ENCODE measurements at regions not wholly inside any gene's neighbourhood (a gene's known extent, or its start where the extent isn't known, plus 50 kb on each side); places are given as distances from the start of the nearest gene placed in this dataset.

- Histone ChIP-seq H4K20me1 (ENCODE audit: low read length) (no peaks in the 10 kb centered on the region), H3K9ac (ENCODE audit: low read length) (peak overlapping the region; percentile 96), H3K27me3 (ENCODE audit: low read length) (no peaks in the 10 kb centered on the region), H3K4me3 (ENCODE audit: low read length) (peak overlapping the region; percentile 79), H3K4me1 (ENCODE audit: insufficient read depth, low read length) (peaks cover 41% of the 10 kb centered on the region), H3K9me3 (ENCODE audit: low read length) (no peaks in the 10 kb centered on the region), H3K36me3 (ENCODE audit: low read depth, low read length) (no peaks in the 10 kb centered on the region), H3F3A (ENCODE audit: low read length, unreplicated experiment) (no peaks in the 10 kb centered on the region), H3K4me2 (ENCODE audit: low read length) (peak overlapping the region; percentile 97), H3K27ac (ENCODE audit: low read length) (peak overlapping the region; percentile 86), H3K79me2 (ENCODE audit: low read length) (peaks cover 53% of the 10 kb centered on the region), H2AFZ (ENCODE audit: low read length) (no peak overlapping the region), H3K9me2 (replicated peaks; ENCODE audit: low read length) (no peaks in the 10 kb centered on the region)
- ATAC-seq (peak; percentile 46), DNase-seq (peak; percentile 87)
- ChIA-PET CTCF (interaction anchor here (0.5 to 1.4 kb wide), 6 partner anchors 16 to 248 kb away, joined by 3 to 7 read pairs (median 5); partner anchors contain the start of gene BAHCC1), POLR2A (ENCODE audit: unreplicated experiment) (interaction anchor here (0.6 to 1.3 kb wide), 3 partner anchors 19 to 36 kb away, joined by 3 to 4 read pairs (median 3); no protein-coding TSS in a partner anchor)
- BruUV-seq (replicated peaks): TSS peak; percentile 68
- TF ChIP-seq EZH2 (IDR thresholded peaks at IDR 0.05; ENCODE audit: low read length, unreplicated experiment) (no peak), CTCF (conservative IDR thresholded peaks at IDR 0.05; ENCODE audit: low read depth, low read length) (0 out of 2 replicates have a peak, but pooled peaks have one; percentile 7)
- intact Hi-C loops (cut with micrococcal nuclease): loop anchor here (1.0 kb wide), 1 partner anchor 20 kb away; no protein-coding TSS in a partner anchor
Measured at GRCh38 chr17:81345228-81346089, 49.8 kb upstream of the BAHCC1 start.
